H1 (cell line): ENCODE measurements at regions not wholly inside any gene's neighbourhood (a gene's known extent, or its start where the extent isn't known, plus 50 kb on each side); places are given as distances from the start of the nearest gene placed in this dataset.

ENCODE experiments used
- ASH2L ChIP-seq: fragments of 200-600, 300-600 bp; sonication (generic); IDR thresholded peaks from one replicate; pipeline ENCODE4 v1.7.1; 2017; ENCODE audit warnings: low read length
- CEBPB ChIP-seq: IDR thresholded peaks from 2 replicates; pipeline ENCODE4 v1.6.1; 2012; ENCODE audit warnings: low read depth, low read length
- CHD2 ChIP-seq: IDR thresholded peaks from 2 replicates; pipeline ENCODE4 v1.6.1; 2012; ENCODE audit warnings: low read length, improper control_type of control experiment
- CTCF ChIP-seq, 3 experiments: IDR thresholded peaks; 1 replicate in 2 of 3; 2 replicates in 1 of 3; pipeline versions ENCODE4 v1.5.1 to v1.6.1; 2011; ENCODE audit warnings: low read length in 3 of 3, mild to moderate bottlenecking in 3 of 3, inconsistent platforms in 2 of 3, low read depth in 1 of 3, moderate library complexity in 1 of 3; ENCODE audit not compliant: insufficient read depth in 1 of 3; ENCODE audit errors: control extremely low read depth in 1 of 3
- EP300 ChIP-seq, 2 experiments: IDR thresholded peaks; 1 replicate in 1 of 2; 2 replicates in 1 of 2; pipeline ENCODE4 v1.6.1; 2011 to 2012; ENCODE audit warnings: low read depth in 2 of 2, low read length in 2 of 2, mild to moderate bottlenecking in 2 of 2, borderline replicate concordance in 1 of 2, inconsistent platforms in 1 of 2, moderate library complexity in 1 of 2
- EZH2 ChIP-seq: fragments of 200-600 bp; sonication (generic); IDR thresholded peaks from 2 replicates; pipeline ENCODE4 v1.7.1; 2012; ENCODE audit warnings: low read depth, mild to moderate bottlenecking, moderate library complexity, low read length, inconsistent platforms; ENCODE audit not compliant: severe bottlenecking
- FOSL1 ChIP-seq: IDR thresholded peaks from 2 replicates; pipeline ENCODE4 v1.6.1; 2011; ENCODE audit warnings: mild to moderate bottlenecking, low read depth, low read length, moderate library complexity; ENCODE audit not compliant: insufficient read depth
- POLR2A ChIP-seq, 2 experiments: IDR thresholded peaks; 1 replicate in 1 of 2; 2 replicates in 1 of 2; pipeline ENCODE4 v1.6.1; 2011; ENCODE audit warnings: low read depth in 2 of 2, low read length in 2 of 2, mild to moderate bottlenecking in 2 of 2; ENCODE audit errors: control extremely low read depth in 1 of 2
- POLR2AphosphoS5 ChIP-seq: IDR thresholded peaks from 2 replicates; pipeline ENCODE4 v1.6.1; 2011; ENCODE audit warnings: low read depth, low read length
- RAD21 ChIP-seq, 2 experiments: IDR thresholded peaks in 1 of 2; conservative IDR thresholded peaks in 1 of 2; 2 replicates each; pipeline ENCODE4 v1.6.1; 2011; ENCODE audit warnings: low read depth in 2 of 2, low read length in 2 of 2, improper control_type of control experiment in 1 of 2, inconsistent platforms in 1 of 2, mild to moderate bottlenecking in 1 of 2, moderate library complexity in 1 of 2
- RXRA ChIP-seq: IDR thresholded peaks from 2 replicates; pipeline ENCODE4 v1.6.1; 2011; ENCODE audit warnings: low read depth, mild to moderate bottlenecking, low read length, moderate library complexity; ENCODE audit not compliant: insufficient read depth

- TF ChIP-seq FOSL1 (no peak), CEBPB (no peak), ASH2L (no peak), CTCF (IDR thresholded peaks at IDR 0.05; ENCODE audit: control extremely low read depth in 1 of 3, insufficient read depth in 1 of 3, low read depth in 1 of 3, low read length in 3 of 3) (no peak), EP300 (IDR thresholded peaks at IDR 0.05; ENCODE audit: borderline replicate concordance in 1 of 2, low read depth in 2 of 2, low read length in 2 of 2) (no peak), RXRA (no peak), POLR2A (IDR thresholded peaks at IDR 0.05; ENCODE audit: control extremely low read depth in 1 of 2, low read depth in 2 of 2, low read length in 2 of 2) (no peak), EZH2 (no peak), CHD2 (no peak), POLR2AphosphoS5 (no peak), RAD21 (IDR thresholded peaks at IDR 0.05 in 1 of 2, conservative IDR thresholded peaks at IDR 0.05 in 1 of 2; ENCODE audit: low read depth in 2 of 2, low read length in 2 of 2) (no peak)
Observed at GRCh38 chrX:5586726-5587125, 641.9 kb downstream of the NLGN4X start.
